Gastroesophageal sphincter (tissue), 3 donors: ENCODE measurements at regions not wholly inside any gene's neighbourhood (a gene's known extent, or its start where the extent isn't known, plus 50 kb on each side); places are given as distances from the start of the nearest gene placed in this dataset.

Experiments used
- EP300 ChIP-seq: sonication (generic); formaldehyde crosslinking; IDR thresholded peaks from one replicate; pipeline ENCODE4 v1.6.1; 2017; ENCODE audit warnings: antibody characterized with exemption, mild to moderate bottlenecking
- POLR2A ChIP-seq, 2 donors: fragments of 450-650 bp; IDR thresholded peaks; one replicate each; pipeline ENCODE4 v1.6.1; 2017; ENCODE audit warnings: antibody characterized with exemption in 2 of 2, mild to moderate bottlenecking in 2 of 2, moderate library complexity in 1 of 2
- POLR2AphosphoS5 ChIP-seq: sonication (generic); formaldehyde crosslinking; IDR thresholded peaks from one replicate; pipeline ENCODE4 v1.6.1; 2017; ENCODE audit warnings: antibody characterized with exemption
- TF ChIP-seq, protein P1 (sequence below), 4 experiments: fragments of 200-600 bp in 2 of 4; fragments of 450-650 bp in 2 of 4; sonication (generic) in 1 of 4; IDR thresholded peaks; one replicate each; pipeline ENCODE4 v1.5.1; 2017 to 2019; ENCODE audit warnings: antibody characterized with exemption in 4 of 4, mild to moderate bottlenecking in 2 of 4, moderate library complexity in 2 of 4

DNA sequence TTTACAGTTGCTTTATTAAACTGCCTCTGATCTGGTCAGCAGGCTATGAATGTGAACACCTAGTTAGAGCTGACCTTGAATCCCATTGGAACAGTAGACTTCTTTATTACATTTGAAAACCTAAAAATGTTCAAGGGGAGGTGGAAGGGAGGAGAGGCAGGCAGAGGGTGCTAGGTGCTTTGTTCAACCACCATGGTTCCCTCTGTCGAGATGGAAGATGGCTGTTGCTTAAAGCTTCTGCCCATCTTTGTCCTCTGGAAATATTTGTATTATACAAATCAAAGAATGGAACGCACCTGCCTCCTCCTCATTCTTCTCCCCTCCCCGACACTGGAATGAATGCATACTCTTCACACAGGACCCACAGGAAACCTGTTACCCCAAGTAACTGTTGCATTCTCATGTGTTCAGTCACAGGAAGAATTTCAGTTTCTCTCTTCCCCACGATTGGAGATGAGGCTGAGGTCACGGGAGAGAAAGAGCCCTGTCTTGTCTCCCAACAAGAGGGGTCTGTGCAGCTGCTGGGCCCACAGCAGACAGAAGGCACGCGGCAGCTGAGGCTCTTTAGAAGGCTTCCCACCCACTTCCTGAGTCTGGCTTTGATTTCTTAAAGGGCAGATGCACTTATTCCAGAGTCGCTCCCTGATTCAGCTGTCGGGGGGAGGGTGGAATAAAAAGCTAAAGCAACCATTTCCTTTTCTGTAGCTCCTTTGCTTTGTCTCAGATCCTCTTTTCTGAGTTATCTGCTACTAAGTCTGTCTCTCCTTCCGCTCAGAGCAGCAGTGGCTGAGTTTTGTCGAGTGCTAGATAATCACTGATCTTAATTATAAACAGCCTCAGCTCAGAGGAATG lies 217.9 kb upstream of the BTG1 start:
- TF ChIP-seq POLR2AphosphoS5, result no peak
- TF ChIP-seq, protein P1, sequence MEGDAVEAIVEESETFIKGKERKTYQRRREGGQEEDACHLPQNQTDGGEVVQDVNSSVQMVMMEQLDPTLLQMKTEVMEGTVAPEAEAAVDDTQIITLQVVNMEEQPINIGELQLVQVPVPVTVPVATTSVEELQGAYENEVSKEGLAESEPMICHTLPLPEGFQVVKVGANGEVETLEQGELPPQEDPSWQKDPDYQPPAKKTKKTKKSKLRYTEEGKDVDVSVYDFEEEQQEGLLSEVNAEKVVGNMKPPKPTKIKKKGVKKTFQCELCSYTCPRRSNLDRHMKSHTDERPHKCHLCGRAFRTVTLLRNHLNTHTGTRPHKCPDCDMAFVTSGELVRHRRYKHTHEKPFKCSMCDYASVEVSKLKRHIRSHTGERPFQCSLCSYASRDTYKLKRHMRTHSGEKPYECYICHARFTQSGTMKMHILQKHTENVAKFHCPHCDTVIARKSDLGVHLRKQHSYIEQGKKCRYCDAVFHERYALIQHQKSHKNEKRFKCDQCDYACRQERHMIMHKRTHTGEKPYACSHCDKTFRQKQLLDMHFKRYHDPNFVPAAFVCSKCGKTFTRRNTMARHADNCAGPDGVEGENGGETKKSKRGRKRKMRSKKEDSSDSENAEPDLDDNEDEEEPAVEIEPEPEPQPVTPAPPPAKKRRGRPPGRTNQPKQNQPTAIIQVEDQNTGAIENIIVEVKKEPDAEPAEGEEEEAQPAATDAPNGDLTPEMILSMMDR (IDR thresholded peaks at IDR 0.05), result no peak
- TF ChIP-seq EP300, result no peak
- TF ChIP-seq POLR2A (IDR thresholded peaks at IDR 0.05), result no peak
